HuH-7.5 (cell line): ENCODE measurements at regions not wholly inside any gene's neighbourhood (a gene's known extent, or its start where the extent isn't known, plus 50 kb on each side); places are given as distances from the start of the nearest gene placed in this dataset.
"Not testable (repeated sequence)": the region's sequence is repeated elsewhere in the genome, so short reads cannot be mapped to it uniquely, and the experiment has no call there.

Experiments
- DNase-seq: peaks from one replicate; pipeline ENCODE4 v3.0.0; 2011; ENCODE audit warnings: low spot score

DNA sequence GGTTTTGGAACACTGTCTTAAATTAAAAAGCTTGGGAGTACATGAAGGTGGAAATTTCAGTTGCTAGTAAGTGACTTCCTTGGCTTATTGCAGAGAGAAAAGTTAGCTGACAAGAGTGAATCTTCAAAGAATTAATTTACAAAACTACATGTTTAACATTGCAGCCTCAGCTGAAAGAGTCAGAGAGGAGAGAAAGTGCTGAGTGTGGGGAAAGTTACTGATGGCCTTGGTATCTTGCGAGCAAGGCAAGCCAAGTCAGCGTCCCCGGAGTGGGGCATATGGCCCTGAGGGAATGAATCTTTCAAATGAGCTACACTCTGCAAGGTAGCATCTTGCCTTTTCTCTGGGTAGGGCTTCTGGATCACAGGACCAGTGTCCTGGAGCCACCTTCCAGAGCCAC lies 131.3 kb downstream of the LPIN1 start:
- DNase-seq: no peak

DNA sequence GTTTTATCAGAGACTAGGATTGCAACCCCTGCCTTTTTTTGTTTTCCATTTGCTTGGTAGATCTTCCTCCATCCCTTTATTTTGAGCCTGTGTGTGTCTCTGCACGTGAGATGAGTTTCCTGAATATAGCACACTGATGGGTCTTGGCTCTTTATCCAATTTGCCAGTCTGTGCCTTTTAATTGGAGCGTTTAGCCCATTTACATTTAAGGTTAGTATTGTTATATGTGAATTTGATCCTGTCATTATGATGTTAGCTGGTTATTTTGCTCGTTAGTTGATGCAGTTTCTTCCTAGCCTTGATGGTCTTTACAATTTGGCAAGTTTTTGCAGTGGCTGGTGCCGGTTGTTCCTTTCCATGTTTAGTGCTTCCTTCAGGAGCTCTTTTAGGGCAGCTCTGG lies 138.8 kb downstream of the LPIN1 start:
- not testable (repeated sequence) for DNase-seq

DNA sequence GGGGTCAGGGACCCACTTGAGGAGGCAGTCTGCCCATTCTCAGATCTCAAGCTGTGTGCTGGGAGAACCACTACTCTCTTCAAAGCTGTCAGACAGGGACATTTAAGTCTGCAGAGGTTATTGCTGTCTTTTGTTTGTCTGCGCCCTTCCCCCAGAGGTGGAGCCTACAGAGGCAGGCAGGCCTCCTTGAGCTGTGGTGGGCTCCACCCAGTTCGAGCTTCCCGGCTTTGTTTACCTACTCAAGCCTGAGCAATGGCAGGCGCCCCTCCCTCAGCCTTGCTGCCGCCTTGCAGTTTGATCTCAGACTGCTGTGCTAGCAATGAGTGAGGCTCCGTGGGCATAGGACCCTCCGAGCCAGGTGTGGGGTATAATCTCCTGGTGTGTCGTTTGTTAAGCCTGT lies 140.5 kb downstream of the LPIN1 start:
- DNase-seq: not testable (repeated sequence)

DNA sequence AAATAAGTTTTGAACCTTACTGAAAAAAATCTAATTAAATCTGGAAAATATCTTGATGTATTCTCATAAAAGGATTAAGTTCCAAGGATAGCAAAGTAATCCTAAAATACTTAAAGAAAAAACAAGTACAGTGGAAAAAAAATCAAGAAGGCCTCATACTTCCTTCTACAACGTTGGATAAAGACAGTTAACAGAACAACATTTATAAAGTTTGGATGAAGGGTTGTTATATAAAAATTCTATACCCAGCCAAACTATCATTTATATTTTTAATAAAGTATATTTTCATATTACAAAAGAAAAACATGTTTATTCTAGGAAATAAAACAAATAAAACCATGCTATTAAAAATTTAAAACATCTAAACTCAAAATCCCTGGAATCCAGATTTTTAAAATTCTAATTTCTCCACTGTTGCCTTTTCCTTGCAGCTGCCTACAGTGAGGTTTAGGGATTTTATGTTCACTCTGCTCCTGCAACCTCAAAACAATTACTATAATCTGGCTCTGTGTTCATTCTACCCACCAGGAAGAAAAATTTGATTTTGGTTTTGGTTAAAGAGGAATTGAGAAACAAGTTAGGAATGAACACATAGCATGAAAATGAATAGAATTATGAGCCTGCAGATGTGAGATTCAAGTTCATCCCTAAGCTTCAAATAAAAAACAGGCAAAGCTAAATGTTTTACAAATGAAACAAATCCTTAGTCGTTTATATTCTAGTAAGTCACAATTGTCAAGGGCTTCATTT lies 142.8 kb downstream of the LPIN1 start:
- DNase-seq: no peak

DNA sequence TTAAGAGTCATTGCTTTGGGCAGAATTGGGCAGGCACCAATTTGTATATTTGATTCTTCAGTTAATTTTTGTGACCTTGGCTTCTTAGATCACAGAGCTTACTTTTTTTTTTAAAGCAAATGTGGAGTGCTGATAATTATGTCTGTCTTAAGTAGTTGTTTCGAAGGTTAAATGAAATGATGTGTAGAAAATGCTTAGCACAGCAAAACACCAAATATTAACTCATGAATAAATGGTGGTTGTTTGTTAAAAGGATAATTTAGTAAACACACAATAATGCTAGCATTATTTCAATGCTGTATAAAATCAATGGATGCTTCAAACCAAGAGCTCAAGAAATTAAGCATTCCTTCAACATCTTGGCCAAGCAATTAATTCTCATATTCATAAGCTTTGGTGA lies 143.4 kb downstream of the LPIN1 start:
- no peak for DNase-seq

DNA sequence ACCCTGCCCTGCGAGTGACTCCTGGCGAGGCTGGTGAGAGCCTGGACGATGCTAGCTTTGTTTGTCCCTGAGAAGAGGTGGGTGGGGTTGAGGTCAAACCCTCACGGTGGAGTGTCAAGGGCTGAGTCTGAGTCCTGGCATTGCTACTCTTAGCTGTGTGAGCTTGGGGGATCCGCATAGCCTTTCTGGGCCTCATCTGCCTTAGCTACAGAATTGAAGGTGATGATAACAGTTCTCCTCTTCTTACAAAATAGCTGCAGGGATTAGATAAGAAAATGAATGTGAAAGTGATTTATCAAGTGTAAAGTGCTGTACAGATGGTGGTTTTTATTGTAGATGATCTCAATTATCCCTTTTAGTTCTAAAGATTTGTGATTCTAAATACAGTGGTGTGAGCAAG lies 144.6 kb downstream of the LPIN1 start:
- no peak for DNase-seq

DNA sequence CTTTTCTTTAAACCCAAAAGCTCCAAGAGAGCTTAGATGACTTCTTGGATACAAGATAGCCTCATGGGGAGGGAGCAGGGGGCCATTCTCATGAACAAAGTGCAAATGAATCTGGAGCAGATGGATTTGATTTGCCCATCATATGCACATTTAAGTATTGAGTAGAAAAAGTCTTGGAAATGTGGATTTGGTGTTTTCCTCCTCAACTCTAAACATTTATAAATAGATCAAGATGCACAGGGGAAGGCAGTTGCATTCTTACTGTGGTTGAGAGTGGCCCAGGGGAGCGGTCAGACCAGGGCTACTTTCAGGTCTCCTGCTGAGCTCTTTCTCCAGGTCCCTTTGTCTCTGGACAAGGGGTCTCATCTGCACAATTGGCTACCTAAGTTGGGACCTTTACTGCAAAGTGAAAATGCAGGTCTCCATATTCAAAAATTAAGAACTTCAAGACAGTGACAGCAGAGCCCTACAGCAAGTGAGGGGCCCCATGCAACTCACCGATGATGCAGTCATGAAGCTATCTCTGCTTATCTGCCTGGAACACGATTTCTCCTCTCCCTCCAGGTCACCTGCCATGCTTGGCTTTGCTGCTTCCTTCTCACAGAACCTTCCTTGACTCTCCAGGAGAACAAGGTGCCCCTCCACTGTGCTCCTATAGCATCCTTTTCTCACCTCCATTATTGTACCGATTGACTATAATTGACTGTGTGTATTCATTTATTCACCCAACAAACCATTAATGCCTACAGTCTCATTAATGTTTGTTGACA lies 145.4 kb downstream of the LPIN1 start:
- no peak for DNase-seq

DNA sequence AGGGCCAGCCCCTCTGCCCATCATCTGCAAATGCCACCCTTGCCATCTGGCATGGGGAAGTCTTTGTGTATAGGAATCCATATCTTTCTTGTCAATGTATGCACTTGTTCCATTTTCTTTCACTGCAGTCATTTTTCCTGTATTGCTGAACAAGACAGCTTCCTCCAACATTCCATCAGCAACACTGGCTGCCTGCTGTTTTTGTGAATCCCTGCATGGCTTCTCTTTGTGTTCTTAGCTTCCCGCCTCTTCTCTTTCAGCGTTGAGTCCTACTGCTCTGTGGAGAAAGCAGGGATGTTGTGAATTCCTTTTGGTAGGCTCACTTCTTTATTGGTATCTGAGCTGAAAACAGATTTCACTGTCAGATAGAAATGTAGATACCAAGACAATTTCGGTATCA lies 150.0 kb downstream of the LPIN1 start:
- DNase-seq: no peak

DNA sequence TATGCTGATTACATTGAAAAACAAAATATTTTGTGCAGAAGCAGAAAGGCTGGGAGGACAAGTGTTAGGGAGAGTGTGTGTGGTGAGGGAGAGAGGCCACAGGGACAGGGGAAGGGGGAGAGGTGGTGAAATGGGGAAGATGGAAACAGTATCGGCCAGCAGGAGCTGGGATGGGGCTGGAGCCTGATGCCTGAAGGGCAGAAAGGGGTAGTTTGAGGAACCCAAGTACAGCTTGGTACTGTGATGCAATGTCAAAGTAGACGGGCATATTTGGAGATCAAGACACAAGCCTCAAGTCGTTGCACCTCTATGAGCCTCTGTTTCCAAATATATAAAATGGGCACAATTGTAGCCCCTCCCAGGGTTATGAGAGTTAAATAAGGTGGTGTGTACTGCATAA lies 152.1 kb downstream of the LPIN1 start:
- no peak for DNase-seq

DNA sequence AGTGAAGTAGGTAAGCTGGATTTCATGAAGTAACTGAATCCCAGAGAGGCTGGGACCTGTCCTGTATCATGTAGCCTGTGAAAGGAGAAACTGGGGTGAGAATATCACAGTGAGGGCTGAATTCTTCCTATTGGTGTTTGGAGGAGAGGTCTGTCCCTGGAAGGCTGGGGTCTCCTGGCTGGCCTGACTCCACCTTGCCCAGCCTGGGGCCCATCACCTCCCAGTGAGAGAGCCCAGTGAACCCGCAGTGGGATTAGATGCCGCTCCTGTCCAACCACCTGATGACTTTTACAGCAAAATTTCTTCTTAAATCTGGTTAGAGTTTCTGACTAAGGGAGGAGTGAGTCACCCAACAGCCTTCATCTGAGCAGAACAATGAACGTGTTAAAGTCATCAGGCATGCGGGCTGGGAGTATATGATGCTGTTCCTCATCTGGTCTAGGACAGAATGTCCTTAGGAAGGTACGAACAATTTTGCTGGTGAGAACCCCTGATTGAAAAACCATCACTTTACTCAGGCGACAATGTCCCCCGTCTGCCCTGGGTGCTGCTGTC lies 152.9 kb downstream of the LPIN1 start:
- no peak for DNase-seq

DNA sequence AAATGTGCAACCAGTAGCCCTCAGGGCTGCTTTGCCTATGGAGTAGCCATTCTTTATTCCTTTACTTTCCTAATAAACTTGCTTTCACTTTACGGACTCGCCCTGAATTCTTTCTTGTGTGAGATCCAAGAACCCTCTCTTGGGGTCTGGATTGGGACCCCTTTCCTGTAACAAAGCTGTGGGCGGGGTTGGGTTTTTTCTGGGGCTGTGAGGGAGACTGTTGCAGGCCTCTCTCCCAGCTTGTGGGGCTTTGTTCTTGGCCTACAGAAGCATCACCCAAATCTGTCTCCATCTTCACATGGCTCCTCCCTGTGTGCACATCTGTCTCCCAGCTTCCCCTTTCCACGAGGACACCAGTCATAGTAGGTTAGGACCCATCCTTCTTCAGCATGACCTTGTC lies 154.5 kb downstream of the LPIN1 start:
- DNase-seq: not testable (repeated sequence)

DNA sequence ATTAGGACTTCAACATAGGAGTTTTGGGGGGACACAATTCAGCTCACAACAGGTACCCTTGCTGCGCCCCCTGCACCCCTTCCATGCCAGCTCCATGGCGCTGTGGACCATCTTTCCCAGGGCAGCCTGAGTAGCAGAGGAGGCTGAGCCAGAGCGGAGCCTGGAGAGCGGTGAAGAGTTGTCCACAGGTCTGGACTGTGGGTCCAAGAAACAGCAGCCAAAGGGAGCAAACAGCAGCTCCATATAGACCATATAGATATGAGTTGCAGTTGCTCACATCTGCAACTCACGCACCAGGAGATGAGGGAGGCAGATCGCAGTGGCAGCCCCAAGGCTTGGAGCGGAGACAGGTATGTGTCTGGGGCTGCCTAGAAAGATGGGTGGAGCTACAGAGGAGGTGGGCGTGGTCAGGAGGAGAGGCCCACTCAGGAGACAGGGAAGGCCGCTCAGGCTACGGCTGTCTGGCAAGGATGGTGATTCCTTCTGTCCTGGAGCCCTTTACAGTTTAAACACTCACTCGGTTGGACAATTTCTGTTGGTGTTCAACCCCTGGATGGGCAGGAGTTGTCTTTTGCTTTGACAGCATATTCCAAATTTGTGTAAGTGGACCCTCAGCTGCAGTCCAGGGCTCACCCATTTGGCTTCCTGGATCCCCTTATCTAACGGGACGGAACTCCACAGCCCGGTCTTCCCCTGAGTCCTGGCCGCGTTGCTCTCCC lies 155.1 kb downstream of the LPIN1 start:
- DNase-seq: no peak

DNA sequence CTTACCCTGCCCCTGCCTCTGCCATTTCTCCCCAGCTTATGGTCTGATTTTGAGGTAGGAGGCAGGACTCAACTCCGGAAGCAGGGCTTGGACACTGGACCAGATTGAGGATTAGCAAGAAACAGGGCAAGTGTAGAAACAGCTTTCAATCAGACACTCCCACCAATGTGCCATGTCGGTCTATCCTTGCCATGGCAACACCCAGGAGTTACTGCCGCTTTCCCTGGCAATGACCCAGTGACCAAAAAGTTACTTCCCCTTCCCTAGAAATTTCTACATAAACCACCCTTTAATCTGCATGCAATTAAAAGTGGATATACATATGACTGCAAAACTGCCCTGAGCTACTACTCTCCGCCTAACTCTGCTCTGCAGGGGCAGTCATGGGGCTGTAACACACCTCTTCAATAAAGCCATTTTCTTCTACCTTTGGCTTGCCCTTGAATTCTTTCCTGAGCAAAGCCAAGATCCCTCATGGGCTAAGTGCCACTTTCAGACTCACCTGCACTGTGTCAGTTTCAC lies 156.7 kb downstream of the LPIN1 start:
- no peak for DNase-seq

DNA sequence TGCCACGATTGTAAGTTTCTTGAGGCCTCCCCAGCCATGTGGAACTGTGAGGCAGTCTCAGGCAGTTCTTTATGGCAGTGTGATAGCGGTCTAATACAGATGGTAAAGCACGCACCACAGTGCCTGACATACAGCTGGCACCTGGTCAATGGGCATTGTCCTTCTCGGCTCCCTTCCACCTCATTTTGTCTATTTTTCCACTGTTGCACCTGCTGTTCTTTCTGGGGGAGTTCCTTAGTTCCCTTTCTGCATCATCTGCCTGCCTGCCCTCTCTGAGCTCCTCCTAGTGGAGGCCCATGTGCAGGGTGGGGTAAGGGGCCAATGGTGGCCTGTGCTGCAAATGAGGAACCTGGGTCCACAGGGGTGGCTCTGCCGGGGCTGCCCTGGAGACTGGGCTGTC lies 157.6 kb downstream of the LPIN1 start:
- DNase-seq: no peak

DNA sequence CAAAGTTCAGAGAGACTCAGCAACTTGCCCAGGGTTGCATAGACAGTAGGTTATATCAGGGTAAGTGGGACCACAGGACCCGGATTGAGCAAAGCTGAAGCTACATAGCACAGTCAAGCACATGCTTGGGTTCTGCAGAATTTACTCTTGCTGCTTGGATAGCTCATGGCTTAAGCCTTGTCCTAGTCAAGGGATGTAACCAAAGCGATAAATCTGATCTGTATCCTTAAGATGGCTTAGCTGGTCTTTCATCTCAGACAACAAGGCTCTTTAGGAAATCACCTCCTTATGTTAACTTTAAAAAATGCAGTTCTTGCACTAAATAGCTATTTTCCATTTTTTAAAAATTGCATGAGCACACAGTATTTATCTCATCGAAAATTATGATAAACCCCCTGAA lies 158.5 kb downstream of the LPIN1 start:
- DNase-seq: no peak

DNA sequence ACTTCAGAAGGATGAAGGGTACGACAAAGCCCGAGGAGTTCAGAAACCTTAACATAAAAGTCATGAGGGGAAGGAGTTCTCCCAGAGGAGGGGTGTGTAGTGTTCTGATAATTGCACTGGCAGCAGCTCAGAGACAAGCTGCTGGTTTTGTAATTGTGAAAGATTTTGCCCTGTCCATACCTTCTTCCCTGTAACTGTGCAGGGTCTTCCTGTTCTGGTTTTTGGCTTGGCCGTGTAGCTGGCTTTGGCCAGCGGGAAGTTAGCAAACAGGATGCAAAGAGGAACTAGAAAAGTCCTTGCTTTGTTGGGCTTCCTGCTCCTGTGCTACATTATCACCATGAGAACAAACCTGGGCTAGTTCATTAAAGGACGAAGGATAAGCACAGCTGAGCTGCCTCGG lies 160.8 kb downstream of the LPIN1 start:
- no peak for DNase-seq

DNA sequence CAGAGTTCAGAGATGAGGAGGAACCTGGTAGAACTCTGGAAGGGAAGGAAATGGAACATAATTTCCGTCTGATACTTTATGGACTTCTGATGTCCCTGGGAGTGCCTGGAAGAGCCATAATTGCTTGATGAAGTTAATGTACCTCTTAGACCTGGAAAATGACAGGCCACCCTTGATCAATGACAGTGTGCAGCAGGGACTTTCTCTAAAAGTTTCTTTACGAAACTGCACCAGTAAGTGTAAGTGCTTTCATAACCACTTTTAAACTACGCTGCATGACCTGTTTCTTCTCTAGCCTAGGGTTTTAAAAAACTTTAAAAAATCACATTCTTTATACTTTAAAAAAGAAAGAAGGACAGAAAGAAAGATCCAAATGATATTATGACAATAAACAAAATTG lies 164.5 kb downstream of the LPIN1 start:
- no peak for DNase-seq

DNA sequence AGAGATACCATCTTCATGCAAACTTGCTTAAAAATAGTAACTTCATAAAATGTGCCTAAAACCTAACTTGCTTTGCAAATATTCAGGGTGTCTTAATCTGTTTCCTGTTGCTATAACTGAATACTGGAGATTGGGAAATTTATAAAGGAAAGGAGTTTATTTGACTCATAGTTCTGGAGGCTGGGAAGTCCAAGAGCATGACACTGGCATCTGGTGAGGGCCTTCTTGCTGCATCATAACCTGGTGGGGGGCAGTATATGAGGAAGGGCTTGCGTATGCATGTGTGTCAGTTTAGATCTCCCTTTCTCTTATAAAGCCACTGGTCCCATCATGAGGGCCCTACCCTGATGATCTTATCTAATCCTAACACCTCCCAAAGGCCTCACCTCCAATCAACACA lies 166.5 kb downstream of the LPIN1 start:
- no peak for DNase-seq

DNA sequence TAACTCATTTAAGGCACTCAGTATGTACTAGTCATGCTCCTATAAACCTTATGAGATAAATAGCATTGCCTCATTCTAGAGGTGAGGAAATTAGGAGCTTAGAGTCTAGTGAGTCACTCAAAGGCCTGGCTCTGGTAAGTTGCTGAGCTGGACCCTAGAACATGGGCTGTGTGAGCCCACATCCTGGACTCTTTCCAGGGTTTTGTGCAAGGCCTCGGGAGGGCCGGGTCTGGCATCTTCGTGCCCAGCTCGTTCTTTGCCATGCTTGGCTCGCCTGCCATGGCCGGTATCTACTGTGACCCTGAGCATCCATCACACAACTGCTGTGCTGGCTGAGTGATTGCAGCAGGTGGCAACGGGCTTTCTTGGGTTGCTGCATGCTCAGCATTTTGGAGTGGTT lies 168.0 kb downstream of the LPIN1 start:
- DNase-seq: no peak

DNA sequence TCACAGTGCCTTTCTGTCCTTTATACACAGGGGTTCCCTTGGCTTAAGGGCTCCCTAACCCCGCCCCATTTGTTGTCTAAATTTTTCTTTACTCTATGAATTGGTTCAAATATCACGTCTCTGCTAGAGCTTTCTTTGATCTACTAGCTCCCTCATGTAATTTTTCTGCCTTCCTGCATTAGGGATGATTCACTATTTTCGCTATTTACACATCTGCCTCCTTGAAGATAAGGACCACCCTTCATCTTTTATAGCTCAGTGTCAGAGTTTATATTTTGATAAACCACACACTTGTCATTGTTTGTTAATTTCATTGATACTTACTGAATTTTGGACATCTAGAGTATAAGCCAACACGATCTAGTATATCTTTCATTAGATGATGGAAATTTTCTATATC lies 169.2 kb downstream of the LPIN1 start:
- DNase-seq: no peak

DNA sequence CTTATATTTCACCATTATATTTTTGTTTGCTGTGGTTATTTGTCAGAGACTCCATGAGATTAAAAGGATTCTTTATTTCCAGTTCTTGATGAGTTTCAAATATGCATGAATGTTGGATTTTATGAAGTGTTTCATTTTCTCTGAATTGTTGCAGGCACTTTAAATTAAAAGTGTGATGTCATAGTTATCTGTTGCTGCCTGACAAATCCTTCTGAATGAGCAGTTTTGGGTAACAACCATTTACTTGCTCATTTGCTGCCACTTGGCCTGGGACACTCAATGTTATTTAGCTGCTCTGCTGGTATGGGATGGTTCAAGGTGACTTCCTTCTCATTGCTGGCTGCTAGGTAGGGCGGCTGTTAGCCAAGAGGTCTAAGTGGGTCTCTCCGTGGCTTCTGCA lies 173.5 kb downstream of the LPIN1 start:
- DNase-seq: no peak

DNA sequence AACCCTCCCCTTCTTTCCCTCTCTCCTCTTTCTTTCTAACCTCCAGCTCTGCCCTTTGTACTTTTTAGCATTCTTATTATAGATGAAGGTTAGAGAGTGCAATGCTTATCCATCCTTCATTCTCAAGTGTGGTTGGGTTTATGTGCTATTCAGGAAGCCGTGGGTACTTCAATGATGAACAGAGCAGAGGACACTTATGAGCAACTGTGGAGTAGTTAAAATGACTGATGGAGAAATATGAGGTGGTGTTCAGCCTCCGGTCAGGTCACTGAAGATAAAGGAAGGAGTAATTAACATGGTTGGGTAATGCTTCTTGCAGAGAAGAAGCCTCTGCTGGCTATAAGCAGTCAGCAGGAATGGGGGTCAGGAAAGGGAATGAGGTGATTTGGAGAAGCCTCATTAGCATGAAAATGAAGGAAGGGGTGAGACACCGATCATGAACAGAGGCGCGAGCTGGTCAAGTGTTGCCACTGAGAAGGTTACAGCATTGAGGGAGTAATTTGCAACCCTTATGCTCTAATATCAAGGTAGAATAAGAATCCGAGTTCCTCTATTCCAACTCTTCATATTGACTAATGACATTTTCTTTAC lies 174.7 kb downstream of the LPIN1 start:
- DNase-seq: no peak
